CD4-positive, alpha-beta T cell treated with Interleukin-12 subunit alpha and Interleukin-12 subunit beta, for 1 hour (primary cell): ENCODE measurements at regions not wholly inside any gene's neighbourhood (a gene's known extent, or its start where the extent isn't known, plus 50 kb on each side); places are given as distances from the start of the nearest gene placed in this dataset.
"Not testable (repeated sequence)": the region's sequence is repeated elsewhere in the genome, so short reads cannot be mapped to it uniquely, and the experiment has no call there.

Experiments
- DNase-seq: peaks from one replicate; pipeline ENCODE4 v3.0.0-alpha.2; 2020

- no peak for DNase-seq
Measured at GRCh38 chr4:166153548-166153947, 280.5 kb downstream of the TLL1 start.

- no peak for DNase-seq
Measured at GRCh38 chr4:166162327-166162726, 289.3 kb downstream of the TLL1 start.

- DNase-seq: peak; percentile 44
Measured at GRCh38 chr4:166165829-166166420, 292.9 kb downstream of the TLL1 start.

GRCh38 chr4:166169111-166169510 lies 296.1 kb downstream of the TLL1 start:
- no peak for DNase-seq

GRCh38 chr4:166172619-166173018 lies 299.6 kb downstream of the TLL1 start:
- no peak for DNase-seq

GRCh38 chr4:166174717-166175490 lies 301.9 kb downstream of the TLL1 start:
- DNase-seq: no peak

GRCh38 chr4:166182145-166182544 lies 309.1 kb downstream of the TLL1 start:
- DNase-seq: no peak

GRCh38 chr4:166195101-166195500 lies 322.1 kb downstream of the TLL1 start:
- no peak for DNase-seq

- no peak for DNase-seq
Measured at GRCh38 chr4:166197166-166197565, 324.1 kb downstream of the TLL1 start.

- no peak for DNase-seq
Measured at GRCh38 chr4:166198041-166198440, 325.0 kb downstream of the TLL1 start.

GRCh38 chr4:166198516-166199310 lies 325.7 kb downstream of the TLL1 start:
- DNase-seq: no peak

GRCh38 chr4:166202991-166203390 lies 330.0 kb downstream of the TLL1 start:
- no peak for DNase-seq

- not testable (repeated sequence) for DNase-seq
Measured at GRCh38 chr4:166212326-166212725, 339.3 kb downstream of the TLL1 start.

GRCh38 chr4:166222271-166222670 lies 349.2 kb downstream of the TLL1 start:
- no peak for DNase-seq

- no peak for DNase-seq
Measured at GRCh38 chr4:166228112-166228511, 355.1 kb downstream of the TLL1 start.

- DNase-seq: no peak
Measured at GRCh38 chr4:166229799-166230198, 356.8 kb downstream of the TLL1 start.

GRCh38 chr4:166230841-166231240 lies 357.8 kb downstream of the TLL1 start:
- DNase-seq: no peak

- DNase-seq: no peak
Measured at GRCh38 chr4:166239354-166239753, 366.3 kb downstream of the TLL1 start.

- DNase-seq: no peak
Measured at GRCh38 chr4:166252487-166253402, 379.7 kb downstream of the TLL1 start.

GRCh38 chr4:166257276-166257675 lies 384.2 kb downstream of the TLL1 start:
- DNase-seq: no peak

- no peak for DNase-seq
Measured at GRCh38 chr4:166257891-166258290, 384.9 kb downstream of the TLL1 start.

- no peak for DNase-seq
Measured at GRCh38 chr4:166259081-166259480, 386.0 kb downstream of the TLL1 start.
